WTC11 (cell line): ENCODE measurements at regions not wholly inside any gene's neighbourhood (a gene's known extent, or its start where the extent isn't known, plus 50 kb on each side); places are given as distances from the start of the nearest gene placed in this dataset.

Experiments
- ATAC-seq: fragments of 200-7000 bp; cut with Tn5 transposase; 2 replicates; pipeline ENCODE4 v1.10.0; 2021; ENCODE audit warnings: mild to moderate bottlenecking, moderate library complexity
- CTCF ChIA-PET: fragments of 300-600 bp; sonication (Branson Sonifier 250); formaldehyde crosslinking; loops from one replicate; lab custom pipeline; 2021; ENCODE audit warnings: antibody characterized with exemption; lab: Charles Lee
- POLR2A ChIA-PET: fragments of 350-600 bp; sonication (Branson Sonifier 250); formaldehyde crosslinking; loops from one replicate; lab custom pipeline; 2021; ENCODE audit warnings: antibody characterized with exemption; lab: Charles Lee
- DNase-seq: peaks from one replicate; pipeline ENCODE4 v3.0.0; 2021; ENCODE audit warnings: low spot score
- H3K27ac Mint-ChIP-seq: 2 replicates; pipeline ENCODE4 v1.8.0; 2021; ENCODE audit warnings: mixed read lengths
- H3K27me3 Mint-ChIP-seq: 2 replicates; pipeline ENCODE4 v1.8.0; 2021; ENCODE audit warnings: low read depth, mild to moderate bottlenecking, moderate library complexity, mixed read lengths
- H3K36me3 Mint-ChIP-seq: 2 replicates; pipeline ENCODE4 v1.8.0; 2021; ENCODE audit warnings: mixed read lengths
- H3K4me1 Mint-ChIP-seq: 2 replicates; pipeline ENCODE4 v1.8.0; 2022; ENCODE audit warnings: mixed read lengths
- H3K4me3 Mint-ChIP-seq: 2 replicates; pipeline ENCODE4 v1.8.0; 2021; ENCODE audit warnings: mild to moderate bottlenecking, moderate library complexity, mixed read lengths
- H3K9me3 Mint-ChIP-seq: 2 replicates; pipeline ENCODE4 v1.8.0; 2021; ENCODE audit warnings: mixed read lengths
- CREB1 ChIP-seq: sonication (generic); formaldehyde crosslinking; IDR thresholded peaks from 2 replicates; pipeline ENCODE4 v1.8.0; 2023; ENCODE audit warnings: mild to moderate bottlenecking, missing genetic modification reagents
- EMX1 ChIP-seq: fragments of 250-450 bp; sonication (Bioruptor Pico); IDR thresholded peaks from 2 replicates; pipeline ENCODE4 v1.8.0; 2021; ENCODE audit warnings: mild to moderate bottlenecking
- ESRRA ChIP-seq: sonication (generic); formaldehyde crosslinking; IDR thresholded peaks from 2 replicates; pipeline ENCODE4 v1.8.1; 2022; ENCODE audit warnings: mild to moderate bottlenecking, missing genetic modification reagents, borderline replicate concordance
- ETV6 ChIP-seq: sonication (generic); formaldehyde crosslinking; IDR thresholded peaks from 2 replicates; pipeline ENCODE4 v1.8.1; 2022; ENCODE audit warnings: mild to moderate bottlenecking, missing genetic modification reagents
- FOXP1 ChIP-seq: sonication (generic); formaldehyde crosslinking; IDR thresholded peaks from 2 replicates; pipeline ENCODE4 v1.8.0; 2022; ENCODE audit warnings: missing genetic modification reagents, mild to moderate bottlenecking, moderate library complexity, borderline replicate concordance
- GRHL2 ChIP-seq: fragments of 250-450 bp; sonication (Bioruptor Pico); IDR thresholded peaks from 2 replicates; pipeline ENCODE4 v1.8.0; 2022; ENCODE audit warnings: mild to moderate bottlenecking, moderate library complexity; ENCODE audit not compliant: insufficient replicate concordance, severe bottlenecking
- IRF2 ChIP-seq: sonication (generic); formaldehyde crosslinking; IDR thresholded peaks from 2 replicates; pipeline ENCODE4 v1.8.0; 2022; ENCODE audit warnings: low read depth, missing genetic modification reagents, borderline replicate concordance
- JAZF1 ChIP-seq: fragments of 250-450 bp; sonication (Bioruptor Pico); IDR thresholded peaks from 2 replicates; pipeline ENCODE4 v1.9.0; 2021; ENCODE audit warnings: moderate library complexity, mild to moderate bottlenecking, inconsistent platforms
- JUN ChIP-seq: sonication (generic); formaldehyde crosslinking; IDR thresholded peaks from 2 replicates; pipeline ENCODE4 v1.8.0; 2023; ENCODE audit warnings: mild to moderate bottlenecking, missing genetic modification reagents
- KAT7 ChIP-seq: sonication (generic); formaldehyde crosslinking; IDR thresholded peaks from 2 replicates; pipeline ENCODE4 v1.8.1; 2023; ENCODE audit warnings: missing genetic modification reagents, mild to moderate bottlenecking, borderline replicate concordance
- MYBL2 ChIP-seq: sonication (generic); formaldehyde crosslinking; IDR thresholded peaks from 2 replicates; pipeline ENCODE4 v1.8.1; 2023; ENCODE audit warnings: mild to moderate bottlenecking, moderate library complexity, missing genetic modification reagents
- NFE2L1 ChIP-seq: sonication (generic); formaldehyde crosslinking; IDR thresholded peaks from 2 replicates; pipeline ENCODE4 v1.8.1; 2023; ENCODE audit warnings: missing genetic modification reagents
- RELA ChIP-seq: sonication (generic); formaldehyde crosslinking; IDR thresholded peaks from 2 replicates; pipeline ENCODE4 v1.8.1; 2022; ENCODE audit warnings: missing genetic modification reagents, mild to moderate bottlenecking, borderline replicate concordance
- RORB ChIP-seq: fragments of 250-450 bp; sonication (Bioruptor Pico); IDR thresholded peaks from 2 replicates; pipeline ENCODE4 v1.9.0; 2021; ENCODE audit warnings: mild to moderate bottlenecking
- SMAD4 ChIP-seq: sonication (generic); formaldehyde crosslinking; IDR thresholded peaks from 2 replicates; pipeline ENCODE4 v1.8.0; 2022; ENCODE audit warnings: mild to moderate bottlenecking, missing genetic modification reagents
- ZNF232 ChIP-seq: sonication (generic); formaldehyde crosslinking; IDR thresholded peaks from 2 replicates; pipeline ENCODE4 v1.8.0; 2022; ENCODE audit warnings: mild to moderate bottlenecking, missing genetic modification reagents
- ZNF396 ChIP-seq: fragments of 250-450 bp; sonication (Bioruptor Pico); IDR thresholded peaks from 2 replicates; pipeline ENCODE4 v1.8.0; 2021; ENCODE audit warnings: mild to moderate bottlenecking, moderate library complexity, borderline replicate concordance
- ZNF416 ChIP-seq: fragments of 250-450 bp; sonication (Bioruptor Pico); IDR thresholded peaks from 2 replicates; pipeline ENCODE4 v1.9.0; 2021; ENCODE audit warnings: mild to moderate bottlenecking, inconsistent platforms
- ZNF423 ChIP-seq: fragments of 250-450 bp; sonication (Bioruptor Pico); IDR thresholded peaks from 2 replicates; pipeline ENCODE4 v2.1.2; 2022; ENCODE audit warnings: mild to moderate bottlenecking, moderate library complexity
- TF ChIP-seq, protein P1 (sequence below): sonication (generic); formaldehyde crosslinking; IDR thresholded peaks from 2 replicates; pipeline ENCODE4 v1.8.1; 2022; ENCODE audit warnings: mild to moderate bottlenecking, moderate library complexity, missing genetic modification reagents
- TF ChIP-seq, protein P2 (sequence below): sonication (generic); formaldehyde crosslinking; IDR thresholded peaks from 2 replicates; pipeline ENCODE4 v1.8.1; 2022; ENCODE audit warnings: low read depth, missing genetic modification reagents, borderline replicate concordance
- TF ChIP-seq, protein P3 (sequence below): fragments of 250-450 bp; sonication (Bioruptor Pico); conservative IDR thresholded peaks from 2 replicates; pipeline ENCODE4 v1.9.0; 2021; ENCODE audit warnings: mild to moderate bottlenecking

DNA sequence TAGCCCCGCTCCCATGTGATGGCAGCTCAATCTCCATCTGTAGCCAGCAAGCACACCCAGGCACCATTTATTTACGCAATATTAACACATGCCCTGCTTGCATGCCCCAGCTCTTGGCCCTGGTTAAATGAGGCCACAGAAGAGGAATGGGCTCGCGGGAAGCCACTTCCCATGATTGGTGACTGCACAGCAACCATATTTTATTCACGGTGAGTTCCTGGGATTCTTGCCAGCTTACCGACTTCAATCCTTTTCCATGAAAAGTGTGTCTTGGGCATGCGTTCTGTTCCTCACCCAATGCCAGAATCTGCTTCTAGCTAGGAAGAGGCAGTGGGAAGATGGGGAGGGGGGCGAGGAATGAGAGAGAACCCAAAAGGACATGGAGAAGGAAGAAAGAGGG lies 54.7 kb downstream of the PITPNM2 start (continued):
- no peak for TF ChIP-seq GRHL2 (CRISPR knock-in tag)

DNA sequence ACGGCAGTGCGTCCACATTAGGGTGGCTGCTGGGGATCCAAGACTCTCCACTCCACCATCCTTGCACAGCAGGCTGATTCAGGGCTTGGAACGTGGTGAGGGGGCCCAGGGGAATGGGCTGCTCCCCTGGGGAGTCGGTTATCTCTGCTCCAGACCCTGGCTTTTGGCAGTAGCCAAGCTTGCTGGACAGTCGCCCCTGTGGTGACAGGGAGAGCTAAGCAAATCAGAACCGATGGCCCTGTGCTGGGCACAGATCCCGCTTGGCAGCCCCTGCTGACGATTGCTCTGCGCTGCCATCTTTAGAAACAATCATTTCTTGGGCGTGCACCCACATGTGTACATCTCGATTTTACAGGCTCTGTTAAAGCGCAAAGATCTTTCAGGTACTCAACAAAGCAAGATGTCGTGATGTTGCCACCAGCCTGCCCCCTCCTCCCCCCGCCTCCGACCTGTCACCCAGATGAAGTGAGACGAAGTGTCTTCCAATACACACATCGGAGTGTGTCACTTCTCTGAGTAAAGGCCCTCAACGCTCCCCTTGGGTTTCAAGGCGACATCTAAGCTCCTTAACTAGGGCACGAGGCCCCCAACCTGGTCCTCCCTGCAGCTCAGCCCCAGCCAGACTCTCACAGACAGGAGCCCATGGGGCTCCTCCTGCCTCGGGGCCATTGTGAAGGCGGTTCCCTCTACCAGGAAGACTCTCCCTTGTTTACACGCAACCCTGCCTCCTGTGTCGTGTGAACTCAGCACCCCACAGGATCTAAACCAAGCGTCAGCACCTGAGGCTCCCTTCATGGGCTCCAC lies 55.6 kb downstream of the PITPNM2 start:
- ChIA-PET CTCF (interaction anchor here (1.3 to 1.4 kb wide), 2 partner anchors 13 to 31 kb away, joined by 3 to 5 read pairs; no protein-coding TSS in a partner anchor), POLR2A (no interaction called here)
- ATAC-seq (no peak), DNase-seq (no peak)
- Mint-ChIP-seq H3K27ac (peak overlapping the region; percentile 32; the same call in 1 of the 2 replicates), H3K4me1 (peaks cover 4% of the 10 kb centered on the region), H3K27me3 (no peaks in the 10 kb centered on the region), H3K36me3 (no peaks in the 10 kb centered on the region), H3K9me3 (no peaks in the 10 kb centered on the region), H3K4me3 (no peak overlapping the region)
- no peak for TF ChIP-seq ZNF423
- no peak for TF ChIP-seq FOXP1 (CRISPR knock-in tag)
- no peak for TF ChIP-seq JAZF1
- no peak for TF ChIP-seq RORB
- TF ChIP-seq EMX1 (CRISPR knock-in tag), result no peak
- no peak for TF ChIP-seq KAT7
- TF ChIP-seq NFE2L1 (CRISPR knock-in tag), result no peak

DNA sequence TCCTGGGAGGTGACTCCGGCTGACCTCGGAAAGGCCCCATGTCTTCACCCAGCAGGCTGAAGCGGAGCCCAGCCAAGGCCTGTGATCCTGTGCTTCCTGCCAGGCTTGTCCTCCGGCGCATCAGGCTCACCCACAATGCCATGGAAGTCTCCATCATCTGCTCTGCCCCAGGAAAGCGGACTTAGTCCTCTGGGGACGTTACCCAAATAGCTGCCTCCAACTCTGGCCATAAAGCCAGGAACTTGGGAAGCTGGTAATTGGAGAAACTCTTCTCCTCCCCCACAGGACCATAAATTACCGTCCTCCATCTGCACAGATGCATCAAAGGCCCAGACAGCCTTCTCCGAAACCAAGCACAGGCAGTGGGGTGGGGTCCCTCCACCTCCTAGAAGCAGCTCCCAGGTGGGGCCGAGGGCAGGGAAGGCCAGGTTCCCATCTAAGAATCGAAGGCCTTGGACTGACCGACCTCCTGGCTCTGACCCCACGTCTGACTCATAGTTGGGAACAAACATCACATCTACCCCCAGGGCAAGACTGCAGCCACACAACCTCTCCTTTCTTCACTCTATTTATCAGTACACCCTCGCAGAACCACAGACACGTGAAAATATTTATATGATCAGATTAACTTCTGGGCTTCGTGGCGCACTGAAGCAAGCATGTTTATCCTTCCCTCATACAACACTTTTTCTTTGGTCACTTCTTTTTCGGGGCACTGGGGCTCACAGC lies 56.4 kb downstream of the PITPNM2 start:
- CTCF ChIA-PET, result interaction anchor here (0.6 to 1.3 kb wide), 2 partner anchors 10 to 13 kb away, joined by 3 read pairs; no protein-coding TSS in a partner anchor
- no peak overlapping the region for H3K4me3 Mint-ChIP-seq

DNA sequence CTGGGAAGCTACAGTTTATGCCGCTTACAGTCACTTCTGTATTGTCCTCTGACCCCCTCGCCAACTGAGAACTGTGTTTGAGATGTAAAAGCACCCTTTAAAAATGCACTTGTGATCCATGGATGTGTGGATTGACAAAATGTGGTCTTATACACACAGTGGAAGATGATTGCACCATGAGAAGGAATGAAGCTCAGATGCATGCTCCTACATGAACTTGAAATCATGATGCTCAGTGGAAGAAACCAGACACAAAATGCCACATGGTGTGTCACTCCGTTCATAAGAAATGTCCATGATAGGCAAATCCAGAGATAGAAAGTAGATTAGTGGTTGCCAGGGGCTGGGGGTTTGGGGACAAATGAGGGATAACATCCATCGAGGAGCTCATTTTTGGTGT lies 58.0 kb downstream of the PITPNM2 start:
- H3K27me3 Mint-ChIP-seq, result no peaks in the 10 kb centered on the region
- no peaks in the 10 kb centered on the region for H3K9me3 Mint-ChIP-seq
- TF ChIP-seq RELA (CRISPR knock-in tag) (no peak), NFE2L1 (CRISPR knock-in tag) (no peak), ZNF416 (CRISPR knock-in tag) (no peak), ETV6 (no peak), IRF2 (CRISPR knock-in tag) (no peak), CREB1 (CRISPR knock-in tag) (no peak), ESRRA (no peak), ZNF232 (CRISPR knock-in tag) (no peak), SMAD4 (no peak), MYBL2 (CRISPR knock-in tag) (no peak)
- TF ChIP-seq, protein P1, sequence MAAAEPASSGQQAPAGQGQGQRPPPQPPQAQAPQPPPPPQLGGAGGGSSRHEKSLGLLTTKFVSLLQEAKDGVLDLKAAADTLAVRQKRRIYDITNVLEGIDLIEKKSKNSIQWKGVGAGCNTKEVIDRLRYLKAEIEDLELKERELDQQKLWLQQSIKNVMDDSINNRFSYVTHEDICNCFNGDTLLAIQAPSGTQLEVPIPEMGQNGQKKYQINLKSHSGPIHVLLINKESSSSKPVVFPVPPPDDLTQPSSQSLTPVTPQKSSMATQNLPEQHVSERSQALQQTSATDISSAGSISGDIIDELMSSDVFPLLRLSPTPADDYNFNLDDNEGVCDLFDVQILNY (CRISPR knock-in tag), result no peak
- TF ChIP-seq, protein P2, sequence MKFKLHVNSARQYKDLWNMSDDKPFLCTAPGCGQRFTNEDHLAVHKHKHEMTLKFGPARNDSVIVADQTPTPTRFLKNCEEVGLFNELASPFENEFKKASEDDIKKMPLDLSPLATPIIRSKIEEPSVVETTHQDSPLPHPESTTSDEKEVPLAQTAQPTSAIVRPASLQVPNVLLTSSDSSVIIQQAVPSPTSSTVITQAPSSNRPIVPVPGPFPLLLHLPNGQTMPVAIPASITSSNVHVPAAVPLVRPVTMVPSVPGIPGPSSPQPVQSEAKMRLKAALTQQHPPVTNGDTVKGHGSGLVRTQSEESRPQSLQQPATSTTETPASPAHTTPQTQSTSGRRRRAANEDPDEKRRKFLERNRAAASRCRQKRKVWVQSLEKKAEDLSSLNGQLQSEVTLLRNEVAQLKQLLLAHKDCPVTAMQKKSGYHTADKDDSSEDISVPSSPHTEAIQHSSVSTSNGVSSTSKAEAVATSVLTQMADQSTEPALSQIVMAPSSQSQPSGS (CRISPR knock-in tag), result no peak
- TF ChIP-seq, protein P3, sequence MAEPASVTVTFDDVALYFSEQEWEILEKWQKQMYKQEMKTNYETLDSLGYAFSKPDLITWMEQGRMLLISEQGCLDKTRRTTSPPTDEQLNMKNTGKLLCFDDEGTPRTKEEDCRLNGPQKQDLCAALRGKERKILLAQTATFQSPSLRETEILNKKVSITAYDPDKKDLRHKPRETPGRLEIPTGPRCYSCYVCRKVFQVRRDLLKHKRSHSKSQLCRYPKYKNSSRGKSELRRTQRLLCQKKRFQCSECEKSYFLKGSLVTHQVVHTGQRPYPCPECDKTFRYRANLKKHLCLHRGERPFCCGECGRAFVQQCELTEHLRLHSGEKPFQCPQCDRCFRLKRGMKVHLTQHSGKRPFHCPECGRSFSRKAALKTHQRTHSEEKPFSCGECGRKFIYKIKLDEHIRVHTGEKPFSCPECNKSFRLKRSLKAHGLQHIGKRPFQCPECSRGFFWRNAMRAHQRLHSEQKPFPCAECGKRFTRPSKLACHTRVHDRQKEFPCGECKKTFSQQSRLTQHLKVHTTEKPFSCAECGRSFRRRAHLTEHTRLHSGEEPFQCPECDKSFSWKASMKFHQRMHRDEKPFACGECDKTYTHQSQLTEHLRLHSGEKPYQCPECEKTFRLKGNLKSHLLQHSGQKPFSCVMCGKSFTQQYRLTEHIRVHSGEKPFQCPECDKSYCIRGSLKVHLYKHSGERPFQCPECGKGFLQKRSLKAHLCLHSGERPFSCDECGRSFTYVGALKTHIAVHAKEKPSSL, result no peak
- ChIA-PET CTCF (no interaction called here), POLR2A (no interaction called here)
- H3K4me1 Mint-ChIP-seq, result no peaks in the 10 kb centered on the region
- ATAC-seq (no peak), DNase-seq (no peak)
- H3K36me3 Mint-ChIP-seq, result no peaks in the 10 kb centered on the region
- H3K27ac Mint-ChIP-seq, result 0 out of 2 replicates have a peak overlapping the region, but pooled peaks have one; percentile 26
- no peak overlapping the region for H3K4me3 Mint-ChIP-seq

More for the DNA sequence above, 56.4 kb downstream of the PITPNM2 start:
- Mint-ChIP-seq H3K9me3 (no peaks in the 10 kb centered on the region), H3K27ac (peak overlapping the region; percentile 8; the same call in 1 of the 2 replicates), H3K36me3 (no peaks in the 10 kb centered on the region)
- no peak for ATAC-seq
- TF ChIP-seq ZNF423 (no peak), JUN (CRISPR knock-in tag) (no peak), ZNF396 (CRISPR knock-in tag) (no peak)
- TF ChIP-seq, all 79 proteins: peak for 0
- DNase-seq, result no peak
- peaks cover 4% of the 10 kb centered on the region for H3K4me1 Mint-ChIP-seq
- H3K27me3 Mint-ChIP-seq, result no peaks in the 10 kb centered on the region
- POLR2A ChIA-PET, result no interaction called here
